OCI-LY1 (cell line): ENCODE measurements at regions not wholly inside any gene's neighbourhood (a gene's known extent, or its start where the extent isn't known, plus 50 kb on each side); places are given as distances from the start of the nearest gene placed in this dataset.

Source experiments
- H2AFZ ChIP-seq: fragments of 200-600 bp; sonication (generic), shearing (Covaris generic); 2 replicates; pipeline ENCODE4 v1.6.0; 2014; ENCODE audit warnings: antibody characterized with exemption, mild to moderate bottlenecking, low read length
- H3F3A ChIP-seq: fragments of 200-600 bp; sonication (generic), shearing (Covaris generic); 2 replicates; pipeline ENCODE4 v1.6.0; 2014; ENCODE audit warnings: mild to moderate bottlenecking, antibody characterized with exemption, low read length, moderate library complexity; ENCODE audit not compliant: insufficient read depth
- H3K27ac ChIP-seq: fragments of 200-600 bp; sonication (generic); 2 replicates; pipeline ENCODE4 v1.5.1; 2014; ENCODE audit warnings: low read length, mixed run types, mild to moderate bottlenecking, low read depth; ENCODE audit not compliant: poor library complexity, severe bottlenecking
- H3K27me3 ChIP-seq: fragments of 200-600 bp; sonication (generic); 2 replicates; pipeline ENCODE4 v1.6.0; 2014; ENCODE audit warnings: antibody characterized with exemption, mild to moderate bottlenecking, low read length, moderate library complexity; ENCODE audit not compliant: insufficient read depth
- H3K36me3 ChIP-seq: fragments of 200-600 bp; sonication (generic); 2 replicates; pipeline ENCODE4 v1.6.1; 2014; ENCODE audit warnings: mild to moderate bottlenecking, antibody characterized with exemption, low read length, moderate library complexity, mixed read lengths; ENCODE audit not compliant: insufficient read depth
- H3K4me1 ChIP-seq: fragments of 200-600 bp; sonication (generic); 2 replicates; pipeline ENCODE4 v1.5.1; 2014; ENCODE audit warnings: mild to moderate bottlenecking, low read length, moderate library complexity; ENCODE audit not compliant: insufficient read depth, severe bottlenecking
- H3K4me2 ChIP-seq: fragments of 200-600 bp; sonication (generic), shearing (Covaris generic); 2 replicates; pipeline ENCODE4 v1.6.1; 2014; ENCODE audit warnings: low read length
- H3K4me3 ChIP-seq: fragments of 200-600 bp; sonication (generic); 2 replicates; pipeline ENCODE4 v1.5.1; 2014; ENCODE audit warnings: low read length, low read depth, mild to moderate bottlenecking, mixed read lengths; ENCODE audit not compliant: poor library complexity, severe bottlenecking
- H3K79me2 ChIP-seq: fragments of 200-600 bp; shearing (Covaris generic); 2 replicates; pipeline ENCODE4 v1.6.1; 2016; ENCODE audit warnings: mixed run types, low read length, mixed read lengths; ENCODE audit not compliant: insufficient read depth
- H3K9ac ChIP-seq: fragments of 200-600 bp; sonication (generic), shearing (Covaris generic); 2 replicates; pipeline ENCODE4 v1.6.1; 2014; ENCODE audit warnings: mild to moderate bottlenecking, low read length, mixed read lengths
- H3K9me2 ChIP-seq: fragments of 200-600 bp; sonication (generic), shearing (Covaris generic); 2 replicates; pipeline ENCODE4 v1.6.1; 2014; ENCODE audit warnings: low read depth, mild to moderate bottlenecking, low read length, mixed read lengths
- H3K9me3 ChIP-seq: fragments of 200-600 bp; shearing (Covaris generic); 2 replicates; pipeline ENCODE4 v1.6.1; 2014; ENCODE audit warnings: low read length, mixed read lengths
- H4K20me1 ChIP-seq: fragments of 200-600 bp; sonication (generic), shearing (Covaris generic); 2 replicates; pipeline ENCODE4 v1.6.0; 2016; ENCODE audit warnings: mild to moderate bottlenecking, low read length; ENCODE audit not compliant: insufficient read depth
- EZH2 ChIP-seq: fragments of 200-600 bp; sonication (generic), shearing (Covaris generic); IDR thresholded peaks from 2 replicates; pipeline ENCODE4 v1.8.0; 2017; ENCODE audit warnings: borderline replicate concordance, mixed run types, mild to moderate bottlenecking, antibody characterized with exemption, low read length, moderate library complexity, mixed read lengths
- TF ChIP-seq, protein P1 (sequence below): fragments of 200-600 bp; sonication (generic), shearing (Covaris generic); IDR thresholded peaks from 2 replicates; pipeline ENCODE4 v1.5.1; 2017; ENCODE audit warnings: mild to moderate bottlenecking, antibody characterized with exemption, low read length, moderate library complexity, mixed read lengths

DNA sequence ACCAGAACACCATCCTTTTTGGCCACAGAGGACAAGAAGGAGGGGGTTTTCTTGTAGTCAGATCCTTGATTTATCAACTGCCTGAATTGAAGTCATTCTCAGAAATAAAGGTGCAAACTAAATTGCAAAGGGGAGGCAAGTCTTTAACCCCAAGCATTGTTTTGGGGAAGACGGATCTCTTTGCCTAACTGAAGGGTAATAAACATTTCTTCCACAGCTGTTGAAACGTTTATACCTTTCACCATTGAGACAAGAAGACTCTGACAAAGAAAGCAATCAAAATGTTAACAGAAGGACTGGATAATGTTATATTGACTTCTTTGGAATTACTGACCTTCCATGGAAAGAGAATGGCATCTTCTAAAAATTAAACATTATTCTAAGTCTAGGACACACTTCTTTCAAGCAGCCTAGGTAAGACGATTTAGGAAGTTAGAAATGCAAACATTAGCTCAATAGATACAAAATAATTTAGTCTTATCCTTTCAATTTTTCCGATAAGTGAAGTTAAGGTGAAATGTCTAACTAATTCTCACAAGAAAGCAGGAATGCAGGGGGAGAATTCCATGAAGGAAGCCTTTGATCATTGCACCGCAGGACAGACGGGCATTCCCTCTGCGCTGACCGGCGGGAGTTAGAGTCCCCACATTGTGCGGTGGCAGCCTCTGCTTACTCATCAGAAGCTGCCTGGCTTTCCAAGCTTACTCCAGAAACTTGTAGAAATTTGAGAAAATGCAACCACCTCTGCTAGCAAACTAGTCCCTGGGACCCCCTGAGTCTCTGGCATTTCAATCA lies 69.4 kb upstream of the COPS8 start:
- Histone ChIP-seq H3K4me2 (no peak overlapping the region), H3K79me2 (no peaks in the 10 kb centered on the region), H4K20me1 (no peaks in the 10 kb centered on the region), H2AFZ (no peak overlapping the region), H3F3A (no peaks in the 10 kb centered on the region), H3K36me3 (no peaks in the 10 kb centered on the region), H3K27ac (no peak overlapping the region), H3K9ac (no peak overlapping the region), H3K27me3 (peaks cover 9% of the 10 kb centered on the region; the same call in 1 of the 2 replicates), H3K9me2 (no peaks in the 10 kb centered on the region), H3K4me3 (no peak overlapping the region), H3K9me3 (no peaks in the 10 kb centered on the region), H3K4me1 (peaks cover 11% of the 10 kb centered on the region)
- TF ChIP-seq, protein P1, sequence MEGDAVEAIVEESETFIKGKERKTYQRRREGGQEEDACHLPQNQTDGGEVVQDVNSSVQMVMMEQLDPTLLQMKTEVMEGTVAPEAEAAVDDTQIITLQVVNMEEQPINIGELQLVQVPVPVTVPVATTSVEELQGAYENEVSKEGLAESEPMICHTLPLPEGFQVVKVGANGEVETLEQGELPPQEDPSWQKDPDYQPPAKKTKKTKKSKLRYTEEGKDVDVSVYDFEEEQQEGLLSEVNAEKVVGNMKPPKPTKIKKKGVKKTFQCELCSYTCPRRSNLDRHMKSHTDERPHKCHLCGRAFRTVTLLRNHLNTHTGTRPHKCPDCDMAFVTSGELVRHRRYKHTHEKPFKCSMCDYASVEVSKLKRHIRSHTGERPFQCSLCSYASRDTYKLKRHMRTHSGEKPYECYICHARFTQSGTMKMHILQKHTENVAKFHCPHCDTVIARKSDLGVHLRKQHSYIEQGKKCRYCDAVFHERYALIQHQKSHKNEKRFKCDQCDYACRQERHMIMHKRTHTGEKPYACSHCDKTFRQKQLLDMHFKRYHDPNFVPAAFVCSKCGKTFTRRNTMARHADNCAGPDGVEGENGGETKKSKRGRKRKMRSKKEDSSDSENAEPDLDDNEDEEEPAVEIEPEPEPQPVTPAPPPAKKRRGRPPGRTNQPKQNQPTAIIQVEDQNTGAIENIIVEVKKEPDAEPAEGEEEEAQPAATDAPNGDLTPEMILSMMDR = no peak
- no peak for TF ChIP-seq EZH2

DNA sequence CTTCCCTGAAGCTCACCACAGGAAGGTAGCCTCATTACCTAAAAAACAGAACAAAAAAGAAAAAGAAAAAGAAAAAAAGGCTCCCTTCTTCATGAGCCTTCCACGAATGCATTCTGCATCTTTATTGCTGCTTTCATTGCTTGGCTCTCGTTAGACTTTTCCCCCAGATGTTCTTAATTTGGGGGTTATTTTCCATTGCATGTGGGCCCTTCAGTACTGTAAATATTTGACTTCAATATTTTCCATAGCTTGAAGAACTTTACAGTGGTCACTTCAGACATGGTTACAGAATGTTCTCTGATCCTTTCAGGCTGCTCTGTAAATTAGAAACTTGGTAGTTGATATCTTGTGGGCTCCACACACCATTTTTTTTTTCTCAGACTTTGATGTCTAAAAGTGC lies 65.6 kb upstream of the COPS8 start:
- Histone ChIP-seq H3K9me2 (no peaks in the 10 kb centered on the region), H3K79me2 (no peaks in the 10 kb centered on the region), H3K9ac (no peak overlapping the region), H3K27me3 (peaks cover 13% of the 10 kb centered on the region), H3K9me3 (no peaks in the 10 kb centered on the region), H3K4me3 (no peak overlapping the region), H3K36me3 (no peaks in the 10 kb centered on the region), H3K27ac (no peak overlapping the region), H3K4me1 (peaks cover 11% of the 10 kb centered on the region), H3K4me2 (no peak overlapping the region), H3F3A (no peaks in the 10 kb centered on the region), H2AFZ (no peak overlapping the region), H4K20me1 (no peaks in the 10 kb centered on the region)
- TF ChIP-seq, protein P1 = no peak
- TF ChIP-seq EZH2 = no peak

DNA sequence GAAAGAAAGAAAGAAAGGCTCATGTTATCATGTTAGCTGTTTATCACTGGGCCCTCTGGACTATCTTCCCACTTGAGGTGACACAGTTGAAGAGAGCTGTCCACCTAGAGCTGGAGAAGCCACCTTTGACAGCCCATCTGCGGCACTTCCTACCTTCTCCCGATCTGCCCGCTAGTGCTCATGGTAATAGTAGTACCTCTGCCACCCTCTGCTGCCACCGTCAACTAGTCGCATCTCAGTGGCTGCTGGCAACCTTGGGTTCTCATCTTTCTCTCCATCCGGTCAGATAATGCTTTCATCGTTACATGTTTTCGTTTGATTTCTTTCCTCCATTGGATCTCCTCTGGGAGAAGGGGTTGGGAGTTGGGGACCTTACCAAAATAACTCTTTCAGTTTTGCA lies 63.2 kb upstream of the COPS8 start:
- Histone ChIP-seq H3F3A (no peaks in the 10 kb centered on the region), H3K9me3 (no peaks in the 10 kb centered on the region), H3K27ac (no peak overlapping the region), H3K9ac (no peak overlapping the region), H3K36me3 (no peaks in the 10 kb centered on the region), H3K9me2 (no peaks in the 10 kb centered on the region), H3K27me3 (peaks cover 10% of the 10 kb centered on the region), H3K4me2 (no peak overlapping the region), H3K79me2 (no peaks in the 10 kb centered on the region), H3K4me3 (no peak overlapping the region), H3K4me1 (peaks cover 11% of the 10 kb centered on the region), H2AFZ (no peak overlapping the region), H4K20me1 (no peaks in the 10 kb centered on the region)
- no peak for TF ChIP-seq EZH2
- TF ChIP-seq, protein P1 = no peak
